Testis (tissue), 2 donors: ENCODE measurements at regions not wholly inside any gene's neighbourhood (a gene's known extent, or its start where the extent isn't known, plus 50 kb on each side); places are given as distances from the start of the nearest gene placed in this dataset.
"Not testable (repeated sequence)": the region's sequence is repeated elsewhere in the genome, so short reads cannot be mapped to it uniquely, and the experiment has no call there.

Source experiments
- CTCF ChIP-seq, 3 experiments: fragments of 450-650 bp in 2 of 3; fragments of 200-600 bp in 1 of 3; sonication (generic) in 1 of 3; IDR thresholded peaks; one replicate each; pipeline ENCODE4 v1.5.1; 2016 to 2019; ENCODE audit warnings: antibody characterized with exemption in 3 of 3, mild to moderate bottlenecking in 2 of 3, moderate library complexity in 1 of 3
- POLR2A ChIP-seq: fragments of 450-650 bp; IDR thresholded peaks from one replicate; pipeline ENCODE4 v1.6.1; 2017; ENCODE audit warnings: antibody characterized with exemption, mild to moderate bottlenecking, moderate library complexity

DNA sequence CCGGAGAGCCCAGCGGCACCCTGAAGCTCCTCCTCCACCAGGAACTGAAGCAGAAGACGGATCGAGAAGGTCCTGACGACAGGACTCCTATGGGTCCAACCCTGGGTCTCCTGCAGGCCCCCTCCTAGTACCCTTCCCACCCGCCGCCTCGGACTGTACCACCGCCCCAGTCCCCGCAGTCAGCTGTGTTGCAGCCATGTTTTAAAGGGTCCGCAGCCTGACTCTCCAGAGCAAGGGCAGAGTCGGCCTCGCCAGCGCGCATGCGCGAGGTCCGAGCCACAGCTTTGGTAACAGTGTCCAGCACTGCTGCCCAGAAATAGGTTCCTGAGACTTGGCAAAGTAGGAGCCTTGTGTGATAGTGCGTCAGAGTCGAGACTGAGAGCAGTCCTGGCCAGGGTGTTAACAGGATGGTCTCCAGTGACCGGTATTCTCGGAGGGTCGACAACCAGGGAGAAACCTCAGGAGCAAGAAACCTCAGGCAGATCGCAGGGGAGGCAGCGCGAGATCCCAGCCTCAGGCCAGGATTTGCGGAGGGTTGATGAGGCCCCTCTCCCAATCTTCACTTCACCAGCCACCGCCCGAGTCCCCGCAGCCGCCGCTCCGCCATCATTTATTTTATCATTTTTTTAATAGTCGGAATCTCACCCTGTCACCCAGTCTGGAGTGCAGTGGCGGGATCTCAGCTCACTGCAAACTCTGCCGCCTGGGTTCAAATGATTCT is 326.3 kb downstream of the ZNF716 start:
- TF ChIP-seq CTCF (IDR thresholded peaks at IDR 0.05); POLR2A: not testable (repeated sequence)
